Mesothelial cell of epicardium (in vitro differentiated cells): ENCODE measurements at regions not wholly inside any gene's neighbourhood (a gene's known extent, or its start where the extent isn't known, plus 50 kb on each side); places are given as distances from the start of the nearest gene placed in this dataset.

Source experiments
- DNase-seq, 2 experiments: peaks; one replicate each; pipeline ENCODE4 v3.0.0; 2021; ENCODE audit warnings: low spot score in 2 of 2; ENCODE audit not compliant: unreplicated experiment in 2 of 2
- H3K27ac Mint-ChIP-seq: 2 replicates; pipeline ENCODE4 v1.8.0; 2021; ENCODE audit warnings: mixed read lengths
- H3K27me3 Mint-ChIP-seq: 2 replicates; pipeline ENCODE4 v1.8.0; 2021; ENCODE audit warnings: low read depth, mixed read lengths
- H3K36me3 Mint-ChIP-seq: 2 replicates; pipeline ENCODE4 v1.8.0; 2021; ENCODE audit warnings: mixed read lengths
- H3K4me1 Mint-ChIP-seq: 2 replicates; pipeline ENCODE4 v1.8.0; 2021; ENCODE audit warnings: mixed read lengths
- H3K4me3 Mint-ChIP-seq: 2 replicates; pipeline ENCODE4 v1.8.0; 2021; ENCODE audit warnings: mild to moderate bottlenecking, moderate library complexity, mixed read lengths
- H3K9me3 Mint-ChIP-seq: 2 replicates; pipeline ENCODE4 v1.8.0; 2021; ENCODE audit warnings: mixed read lengths
- TF ChIP-seq, protein P1 (sequence below): fragments of 200-600 bp; sonication (generic); IDR thresholded peaks from one replicate; pipeline ENCODE4 v1.5.0; 2021; ENCODE audit warnings: antibody characterized with exemption; ENCODE audit not compliant: unreplicated experiment

DNA sequence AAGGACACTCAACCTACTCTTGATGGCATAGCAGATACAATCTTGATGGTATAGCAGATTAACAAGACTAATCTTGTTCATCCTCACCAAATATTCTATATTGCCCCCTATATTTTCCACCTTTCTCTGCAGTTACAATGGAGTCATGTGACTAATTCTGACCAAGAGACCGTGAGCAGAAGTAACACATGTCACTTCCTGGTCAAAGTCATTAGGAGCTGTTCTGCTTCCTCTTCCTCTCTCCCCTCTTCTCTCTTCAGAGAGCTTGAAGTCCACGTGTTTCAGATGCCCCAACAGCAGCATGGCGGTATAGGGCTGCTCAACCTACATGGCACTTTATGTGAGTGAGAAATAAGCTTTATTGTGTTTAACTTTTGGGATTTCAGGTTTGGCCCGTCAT, 55.3 kb upstream of the ERCC4 start:
- TF ChIP-seq, protein P1, sequence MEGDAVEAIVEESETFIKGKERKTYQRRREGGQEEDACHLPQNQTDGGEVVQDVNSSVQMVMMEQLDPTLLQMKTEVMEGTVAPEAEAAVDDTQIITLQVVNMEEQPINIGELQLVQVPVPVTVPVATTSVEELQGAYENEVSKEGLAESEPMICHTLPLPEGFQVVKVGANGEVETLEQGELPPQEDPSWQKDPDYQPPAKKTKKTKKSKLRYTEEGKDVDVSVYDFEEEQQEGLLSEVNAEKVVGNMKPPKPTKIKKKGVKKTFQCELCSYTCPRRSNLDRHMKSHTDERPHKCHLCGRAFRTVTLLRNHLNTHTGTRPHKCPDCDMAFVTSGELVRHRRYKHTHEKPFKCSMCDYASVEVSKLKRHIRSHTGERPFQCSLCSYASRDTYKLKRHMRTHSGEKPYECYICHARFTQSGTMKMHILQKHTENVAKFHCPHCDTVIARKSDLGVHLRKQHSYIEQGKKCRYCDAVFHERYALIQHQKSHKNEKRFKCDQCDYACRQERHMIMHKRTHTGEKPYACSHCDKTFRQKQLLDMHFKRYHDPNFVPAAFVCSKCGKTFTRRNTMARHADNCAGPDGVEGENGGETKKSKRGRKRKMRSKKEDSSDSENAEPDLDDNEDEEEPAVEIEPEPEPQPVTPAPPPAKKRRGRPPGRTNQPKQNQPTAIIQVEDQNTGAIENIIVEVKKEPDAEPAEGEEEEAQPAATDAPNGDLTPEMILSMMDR: no peak
- Mint-ChIP-seq H3K4me3 (no peak overlapping the region), H3K9me3 (peaks cover 8% of the 10 kb centered on the region), H3K27me3 (peaks cover 33% of the 10 kb centered on the region), H3K27ac (no peak overlapping the region), H3K36me3 (no peaks in the 10 kb centered on the region), H3K4me1 (no peaks in the 10 kb centered on the region)
- no peak for DNase-seq

DNA sequence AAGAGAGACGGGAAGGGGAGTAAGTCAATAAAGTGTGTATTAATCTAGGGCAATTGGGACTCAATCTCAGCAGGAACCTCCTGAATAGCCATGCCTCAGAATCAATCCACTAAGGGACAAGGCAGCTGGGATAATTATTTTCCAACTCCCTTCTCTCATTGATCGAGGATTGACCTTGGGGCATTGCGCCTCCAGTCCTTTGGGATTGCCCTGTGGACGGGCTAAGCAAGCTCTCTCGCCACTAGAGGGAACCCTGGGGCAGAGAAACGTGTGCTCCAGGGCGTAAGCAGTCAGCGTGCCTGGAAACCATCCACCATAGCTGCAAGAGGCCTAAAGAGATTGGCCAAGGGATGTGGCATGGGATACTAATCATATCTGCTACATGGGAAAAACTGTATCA, 53.9 kb upstream of the ERCC4 start:
- H3K27ac Mint-ChIP-seq: no peak overlapping the region

More for the DNA sequence above, 53.9 kb upstream of the ERCC4 start:
- Mint-ChIP-seq H3K27me3 (peaks cover 35% of the 10 kb centered on the region), H3K9me3 (peaks cover 8% of the 10 kb centered on the region), H3K4me3 (no peak overlapping the region), H3K36me3 (no peaks in the 10 kb centered on the region), H3K4me1 (no peaks in the 10 kb centered on the region)
- peak in 1 of 2 experiments; percentile 42 for DNase-seq
- TF ChIP-seq, protein P1: peak; percentile 23
